Calu3 (cell line): ENCODE measurements at regions not wholly inside any gene's neighbourhood (a gene's known extent, or its start where the extent isn't known, plus 50 kb on each side); places are given as distances from the start of the nearest gene placed in this dataset.

Experiments used
- BruUV-seq: library from RNA; stranded (reverse); fragments of 400-500 nt; replicated peaks from 2 replicates; lab custom pipeline; 2021; lab: Mats Ljungman, UMichigan
- CTCF ChIA-PET: fragments of 300-600 bp; sonication (Branson Sonifier 250); formaldehyde crosslinking; loops from one replicate; lab custom pipeline; 2022; ENCODE audit warnings: antibody characterized with exemption; lab: Charles Lee
- DNase-seq: peaks from one replicate; pipeline ENCODE4 v3.0.0; 2022
- H3K27ac Mint-ChIP-seq: one replicate; pipeline ENCODE4 v1.8.0; 2022; ENCODE audit warnings: mixed read lengths; ENCODE audit not compliant: unreplicated experiment
- H3K27me3 Mint-ChIP-seq: one replicate; pipeline ENCODE4 v1.8.0; 2022; ENCODE audit warnings: mixed read lengths; ENCODE audit not compliant: unreplicated experiment
- H3K36me3 Mint-ChIP-seq: one replicate; pipeline ENCODE4 v1.8.0; 2022; ENCODE audit warnings: mild to moderate bottlenecking, moderate library complexity, mixed read lengths; ENCODE audit not compliant: insufficient read depth, unreplicated experiment
- H3K4me1 Mint-ChIP-seq: one replicate; pipeline ENCODE4 v1.8.0; 2022; ENCODE audit warnings: mild to moderate bottlenecking, low read depth, mixed read lengths; ENCODE audit not compliant: unreplicated experiment
- H3K4me3 Mint-ChIP-seq: one replicate; pipeline ENCODE4 v1.8.0; 2022; ENCODE audit warnings: mild to moderate bottlenecking, low read depth, moderate library complexity, mixed read lengths; ENCODE audit not compliant: unreplicated experiment
- H3K9me3 Mint-ChIP-seq: one replicate; pipeline ENCODE4 v1.8.0; 2022; ENCODE audit warnings: low read depth, mixed read lengths; ENCODE audit not compliant: unreplicated experiment
- CTCF ChIP-seq: fragments of 200-600 bp; IDR thresholded peaks from one replicate; pipeline ENCODE4 v1.8.0; 2022; ENCODE audit warnings: antibody characterized with exemption; ENCODE audit not compliant: unreplicated experiment
- intact Hi-C: fragments of 100-400 bp; cut with micrococcal nuclease; formaldehyde crosslinking; loops from one replicate; pipeline ENCODE4 v1.10.0; 2022; ENCODE audit not compliant: unreplicated experiment

GRCh38 chr1:29861446-29861845 is 625.1 kb downstream of the PTPRU start:
- Mint-ChIP-seq H3K4me3 (no peak overlapping the region), H3K9me3 (peaks cover 6% of the 10 kb centered on the region), H3K4me1 (no peaks in the 10 kb centered on the region), H3K27ac (no peak overlapping the region), H3K27me3 (peaks cover 61% of the 10 kb centered on the region), H3K36me3 (no peaks in the 10 kb centered on the region)
- CTCF ChIA-PET, result no interaction called here
- intact Hi-C loops, result no loop called here
- TF ChIP-seq CTCF, result no peak
- DNase-seq, result no peak
- BruUV-seq, result no TSS peak

GRCh38 chr1:29860681-29861080 is 624.4 kb downstream of the PTPRU start:
- Mint-ChIP-seq H3K4me1 (no peaks in the 10 kb centered on the region), H3K27ac (no peak overlapping the region), H3K9me3 (peaks cover 6% of the 10 kb centered on the region), H3K27me3 (peaks cover 58% of the 10 kb centered on the region), H3K36me3 (no peaks in the 10 kb centered on the region), H3K4me3 (no peak overlapping the region)
- no TSS peak for BruUV-seq
- no peak for TF ChIP-seq CTCF
- CTCF ChIA-PET, result no interaction called here
- no peak for DNase-seq
- intact Hi-C loops, result no loop called here

- Mint-ChIP-seq H3K36me3 (no peaks in the 10 kb centered on the region), H3K27ac (no peak overlapping the region), H3K9me3 (peaks cover 6% of the 10 kb centered on the region), H3K27me3 (peaks cover 61% of the 10 kb centered on the region), H3K4me1 (no peaks in the 10 kb centered on the region), H3K4me3 (no peak overlapping the region)
- intact Hi-C loops, result no loop called here
- CTCF ChIA-PET, result no interaction called here
- DNase-seq, result no peak
- no TSS peak for BruUV-seq
- TF ChIP-seq CTCF, result no peak
Observed at GRCh38 chr1:29860056-29860455, 623.7 kb downstream of the PTPRU start.

GRCh38 chr1:29859126-29859525 is 622.8 kb downstream of the PTPRU start:
- no peaks in the 10 kb centered on the region for H3K4me1 Mint-ChIP-seq
- CTCF ChIA-PET, result no interaction called here
- no peak for DNase-seq
- H3K4me3 Mint-ChIP-seq, result no peak overlapping the region
- peaks cover 70% of the 10 kb centered on the region for H3K27me3 Mint-ChIP-seq
- H3K9me3 Mint-ChIP-seq, result peaks cover 6% of the 10 kb centered on the region
- intact Hi-C loops, result loop anchor here (10.0 kb wide), 1 partner anchor 344 kb away; no protein-coding TSS in a partner anchor
- no peak overlapping the region for H3K27ac Mint-ChIP-seq
- no TSS peak for BruUV-seq
- no peaks in the 10 kb centered on the region for H3K36me3 Mint-ChIP-seq
- TF ChIP-seq CTCF, result no peak
